ENCODE measurements at regions not wholly inside any gene's neighbourhood (a gene's known extent, or its start where the extent isn't known, plus 50 kb on each side); places are given as distances from the start of the nearest gene placed in this dataset.

DNA sequence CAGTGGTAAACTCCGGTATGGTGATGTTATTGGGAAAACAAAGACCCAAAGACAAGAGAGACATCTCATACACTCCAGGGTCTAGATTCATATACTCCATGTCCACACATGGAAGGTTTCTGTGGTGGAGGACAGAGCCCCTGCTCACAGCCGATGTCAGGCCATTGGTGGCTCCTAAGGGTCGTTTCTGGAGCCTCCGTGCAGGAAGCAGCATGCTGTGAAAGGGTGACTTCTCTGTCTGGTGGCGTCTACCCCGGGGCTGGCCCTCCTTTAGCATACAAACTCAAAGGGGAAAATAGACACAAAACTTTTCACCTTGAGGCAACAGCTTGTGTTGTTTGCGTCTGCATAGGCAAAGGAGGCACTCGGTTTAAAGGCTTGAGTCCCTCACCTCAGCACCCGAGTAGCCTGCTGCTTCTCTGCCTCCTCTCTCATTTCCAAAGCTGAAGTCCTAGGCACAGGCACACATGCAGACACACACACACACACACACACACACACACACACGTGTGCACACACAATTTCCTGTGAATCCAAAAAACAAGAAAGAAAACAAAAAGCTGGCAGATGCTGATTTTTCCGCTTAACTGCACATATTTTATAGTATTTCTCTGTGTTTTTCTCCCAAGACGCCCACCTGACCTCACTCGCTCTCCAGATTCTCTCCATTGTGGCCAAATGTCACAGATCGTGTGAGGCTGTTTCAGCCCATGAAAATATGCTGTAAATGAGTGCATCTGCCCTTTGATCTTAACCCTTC lies 601.4 kb upstream of the MGMT start:
- DNase-seq, result no peak

DNA sequence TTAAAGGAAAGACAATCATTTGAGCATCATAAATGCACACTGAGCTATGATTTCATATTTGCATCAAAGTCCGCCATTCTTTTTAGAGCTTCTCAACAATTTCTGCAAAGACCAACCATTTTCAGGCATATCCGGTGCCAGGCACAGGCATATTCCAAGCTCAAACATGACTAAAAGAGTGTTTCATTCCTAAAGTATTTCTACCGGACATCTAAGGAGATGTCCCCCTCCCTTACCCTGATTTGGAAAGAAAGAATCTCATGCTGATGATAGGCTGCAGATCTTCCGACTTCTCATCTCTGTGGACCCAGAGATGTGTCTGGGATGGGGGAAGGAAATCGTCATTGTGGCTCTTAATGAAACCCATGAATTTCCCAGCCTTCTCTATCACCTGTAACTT lies 600.5 kb upstream of the MGMT start:
- DNase-seq, result no peak

DNA sequence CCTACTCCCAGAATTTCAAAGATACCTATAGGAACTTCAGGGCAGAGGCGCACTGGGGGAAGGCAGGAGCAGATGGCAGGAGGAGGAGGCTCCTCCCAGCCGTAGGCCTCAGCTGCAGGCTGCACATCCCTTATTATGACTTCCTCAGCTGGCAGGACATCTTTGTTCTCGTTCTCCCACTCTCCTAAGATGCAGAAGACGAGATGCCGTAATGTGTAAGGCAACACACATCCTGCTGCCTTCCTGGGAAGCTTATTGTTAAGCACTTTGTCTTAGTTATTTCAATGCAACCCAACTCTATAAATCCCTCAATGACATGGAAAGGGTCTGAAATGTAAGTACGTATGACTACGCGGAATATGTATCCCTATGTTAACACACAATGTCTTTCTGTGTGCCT lies 599.8 kb upstream of the MGMT start:
- no peak for DNase-seq

DNA sequence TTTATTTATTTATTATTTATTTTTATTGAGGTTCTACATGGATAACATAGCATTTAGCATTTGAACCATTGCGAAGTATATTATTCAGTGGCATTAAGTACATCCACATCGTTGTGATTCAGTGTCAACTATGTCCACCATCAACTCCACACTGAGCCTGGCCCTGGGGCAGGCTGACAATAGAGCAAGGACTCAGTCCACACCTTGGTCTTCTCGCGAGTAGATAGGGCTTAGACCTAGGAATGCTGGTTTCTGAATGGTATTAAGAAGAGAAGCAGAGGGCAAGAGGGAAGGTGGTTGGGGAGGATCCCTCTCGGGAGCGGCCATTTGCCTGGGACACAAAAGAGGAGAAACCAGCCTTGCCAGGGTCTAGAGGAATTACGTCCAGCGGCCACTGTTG lies 599.2 kb upstream of the MGMT start:
- DNase-seq, result no peak

DNA sequence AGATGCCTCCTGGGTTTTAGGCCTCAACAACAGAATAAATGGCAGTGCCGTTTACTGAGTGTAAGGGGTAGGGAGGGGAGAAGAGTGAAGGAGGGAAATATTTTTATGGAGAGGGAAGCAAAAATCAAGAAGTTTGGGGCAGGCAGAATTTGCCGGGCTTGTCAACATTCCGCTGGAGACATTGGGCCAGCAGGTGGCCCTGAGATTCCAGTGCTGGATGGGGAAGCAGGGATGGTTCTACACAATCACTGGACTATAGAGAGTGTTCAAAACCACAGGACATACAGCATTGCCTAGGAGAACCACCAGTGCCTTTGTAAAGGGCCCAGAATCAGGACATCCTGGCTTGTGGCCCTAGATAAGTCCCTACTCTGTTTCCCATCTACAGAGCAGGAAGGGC lies 598.6 kb upstream of the MGMT start:
- DNase-seq, result no peak

DNA sequence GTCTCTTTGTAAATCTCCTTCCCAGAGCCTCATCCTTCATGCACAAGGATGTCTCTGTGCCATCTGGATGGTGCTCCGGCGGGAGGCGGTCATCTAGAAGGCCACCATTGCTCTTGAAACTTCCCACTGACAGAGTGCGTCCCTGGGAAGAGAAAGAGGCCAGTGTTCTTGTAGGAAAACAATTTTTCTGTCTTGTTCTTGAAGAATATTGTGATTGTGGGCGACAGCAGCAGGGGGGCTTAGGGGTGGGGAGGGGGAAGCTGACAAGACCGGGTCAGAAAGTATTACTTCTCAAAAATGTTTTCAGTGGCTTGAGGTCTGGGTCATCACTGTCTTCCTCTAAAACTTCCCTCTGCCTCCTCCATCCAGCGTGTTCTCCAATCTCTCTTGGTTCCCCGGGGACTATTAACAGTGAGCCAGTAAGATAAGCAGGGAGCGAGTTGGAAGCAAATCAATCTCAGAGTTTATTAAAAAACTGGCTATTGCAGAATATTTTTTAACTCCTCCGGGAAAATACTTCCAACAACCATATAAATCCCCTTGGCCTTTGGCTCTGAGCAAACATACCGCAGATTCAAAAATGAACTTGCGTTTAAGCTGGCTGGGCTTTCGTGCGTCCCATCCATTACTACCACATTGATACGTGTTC lies 597.8 kb upstream of the MGMT start:
- no peak for DNase-seq

DNA sequence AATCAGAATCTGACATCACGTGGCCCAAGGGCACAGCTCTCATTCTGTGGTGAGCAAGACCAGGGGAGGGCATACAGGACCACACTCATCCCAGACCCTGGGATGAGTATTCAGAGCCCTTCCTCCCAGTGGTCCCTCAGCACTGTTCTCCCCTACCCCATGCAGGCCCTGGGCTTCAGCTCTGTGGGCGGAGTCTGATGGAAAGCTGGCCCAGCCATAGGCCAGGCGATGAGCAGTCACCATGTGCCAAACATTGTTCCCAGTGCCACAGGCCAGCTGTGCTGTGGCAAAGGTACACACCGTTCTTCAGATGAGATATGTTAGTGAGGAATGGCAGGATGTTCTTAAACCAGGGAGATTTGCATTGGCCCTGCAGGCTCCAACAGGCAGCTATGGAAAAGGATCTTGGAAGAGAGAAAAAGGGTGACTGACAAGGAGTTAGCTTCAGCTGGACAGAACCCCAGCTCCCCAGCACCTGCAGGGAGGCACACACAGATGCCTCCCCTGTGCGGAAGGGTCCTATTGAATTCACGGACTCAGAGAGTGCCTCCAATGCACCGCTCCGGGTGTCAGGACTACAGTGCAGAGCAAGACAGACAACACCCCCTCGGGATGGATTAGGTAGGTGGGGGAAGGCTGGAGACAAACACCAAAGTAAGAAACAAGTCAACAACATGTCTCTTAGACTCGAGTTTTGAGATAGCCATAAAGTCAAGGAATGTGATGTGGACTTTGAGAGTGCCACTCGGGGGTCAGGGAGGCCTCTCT lies 596.0 kb upstream of the MGMT start:
- DNase-seq, result no peak

DNA sequence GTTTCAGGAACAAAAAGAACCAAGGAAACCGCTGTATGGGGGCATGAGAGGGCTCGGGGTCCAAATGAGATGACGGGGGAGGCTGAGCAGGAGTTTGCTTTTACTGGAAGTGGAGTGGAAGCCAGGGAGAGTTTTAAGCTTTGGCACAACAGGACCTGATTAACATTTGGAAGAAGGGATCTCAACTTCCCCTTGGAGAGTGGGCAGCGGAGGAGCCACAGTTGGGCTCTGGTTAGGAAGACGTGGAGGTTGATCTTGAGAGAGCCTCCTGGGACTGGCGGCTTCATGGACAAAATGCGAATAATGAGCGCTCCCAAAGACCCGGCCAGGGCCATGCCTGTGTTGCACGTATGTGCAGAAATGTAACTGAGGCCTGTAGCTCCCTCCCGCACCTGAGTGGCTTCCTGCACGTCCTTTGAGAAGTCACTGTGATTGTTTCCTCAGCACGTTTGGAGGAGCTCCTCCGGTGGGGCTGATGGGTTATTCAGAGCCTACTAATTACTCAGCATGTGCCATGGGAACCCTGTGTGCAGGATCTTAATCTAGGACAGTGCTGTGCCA lies 595.3 kb upstream of the MGMT start:
- DNase-seq, result no peak

DNA sequence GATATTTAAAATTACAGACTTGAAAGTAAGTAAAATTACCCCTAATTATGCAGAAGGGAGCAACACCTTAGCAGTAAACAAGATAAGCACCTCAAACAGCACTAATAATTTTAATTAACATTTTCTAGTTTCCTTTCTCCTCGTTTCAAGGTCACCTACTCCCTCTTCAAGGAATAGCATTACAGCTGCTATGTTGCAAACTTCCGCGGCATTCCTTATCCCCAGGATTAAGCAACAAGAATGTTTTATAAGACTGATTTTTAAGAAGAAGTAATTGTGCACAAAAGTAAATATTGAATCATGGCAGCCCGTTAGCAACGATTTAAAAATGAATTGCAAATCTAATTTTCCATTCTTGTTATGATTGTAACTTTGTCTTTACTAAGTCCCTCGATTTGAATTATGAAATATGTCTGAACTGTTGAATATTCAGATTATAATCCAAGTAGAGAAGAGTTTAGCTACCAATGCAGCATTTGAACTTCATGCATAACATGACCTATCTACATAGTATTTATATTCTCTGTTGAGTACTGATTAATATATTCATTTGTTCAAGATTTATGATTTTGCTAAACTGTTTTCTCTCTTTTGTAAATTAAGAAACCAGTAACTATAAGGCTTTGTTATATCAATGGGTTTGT lies 593.5 kb upstream of the MGMT start:
- DNase-seq, result no peak

DNA sequence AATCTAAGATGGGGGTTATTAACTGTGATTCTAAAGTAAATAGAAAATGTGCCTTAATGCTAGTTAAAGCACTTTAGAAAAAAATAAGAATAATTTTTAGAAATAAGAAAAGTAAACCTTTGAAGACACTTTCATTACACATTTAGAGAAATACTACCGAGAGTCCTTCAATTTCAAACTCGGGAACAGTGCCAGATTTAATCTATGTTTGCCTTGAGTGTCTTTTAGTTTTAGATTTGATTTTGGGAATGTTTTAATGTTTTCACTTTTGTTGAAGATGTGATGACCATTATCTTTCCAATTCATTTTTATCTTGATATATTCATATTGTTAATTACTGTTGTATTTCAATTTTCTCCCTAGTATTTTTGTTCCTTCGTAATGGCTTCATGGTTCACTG lies 592.7 kb upstream of the MGMT start:
- no peak for DNase-seq

DNA sequence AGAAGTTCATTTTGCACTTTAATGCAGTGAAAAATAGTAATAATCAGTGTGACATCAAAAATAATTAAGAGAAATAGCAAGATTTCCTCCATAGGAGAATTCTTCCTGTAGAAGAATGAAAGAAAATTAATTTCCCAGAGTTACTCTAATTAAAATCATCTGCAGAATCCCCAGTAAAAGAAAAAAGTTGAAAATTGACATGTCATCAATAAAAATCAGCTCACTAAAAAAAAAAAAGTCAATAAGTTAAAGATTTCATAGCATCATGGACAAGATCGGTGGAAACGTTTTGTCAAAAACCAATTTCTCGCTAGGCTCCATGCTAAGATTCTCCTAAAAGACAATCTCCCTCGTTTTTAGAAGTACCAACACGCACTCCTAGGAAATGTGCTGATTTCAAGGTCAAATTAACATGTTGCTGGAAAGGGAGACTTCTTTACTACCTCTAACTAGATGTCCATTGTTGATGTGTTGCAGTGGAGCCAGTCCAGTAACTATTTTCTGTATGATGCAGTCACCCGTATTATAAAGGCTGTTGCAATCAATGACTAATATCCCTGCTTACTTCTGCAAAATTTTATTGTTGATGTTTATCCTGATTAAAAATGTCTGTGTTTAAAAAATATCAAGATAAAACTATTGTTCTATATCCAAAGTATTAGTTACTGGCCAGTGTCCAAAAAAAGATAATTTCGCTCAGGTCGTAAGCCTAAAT lies 591.9 kb upstream of the MGMT start:
- no peak for DNase-seq

DNA sequence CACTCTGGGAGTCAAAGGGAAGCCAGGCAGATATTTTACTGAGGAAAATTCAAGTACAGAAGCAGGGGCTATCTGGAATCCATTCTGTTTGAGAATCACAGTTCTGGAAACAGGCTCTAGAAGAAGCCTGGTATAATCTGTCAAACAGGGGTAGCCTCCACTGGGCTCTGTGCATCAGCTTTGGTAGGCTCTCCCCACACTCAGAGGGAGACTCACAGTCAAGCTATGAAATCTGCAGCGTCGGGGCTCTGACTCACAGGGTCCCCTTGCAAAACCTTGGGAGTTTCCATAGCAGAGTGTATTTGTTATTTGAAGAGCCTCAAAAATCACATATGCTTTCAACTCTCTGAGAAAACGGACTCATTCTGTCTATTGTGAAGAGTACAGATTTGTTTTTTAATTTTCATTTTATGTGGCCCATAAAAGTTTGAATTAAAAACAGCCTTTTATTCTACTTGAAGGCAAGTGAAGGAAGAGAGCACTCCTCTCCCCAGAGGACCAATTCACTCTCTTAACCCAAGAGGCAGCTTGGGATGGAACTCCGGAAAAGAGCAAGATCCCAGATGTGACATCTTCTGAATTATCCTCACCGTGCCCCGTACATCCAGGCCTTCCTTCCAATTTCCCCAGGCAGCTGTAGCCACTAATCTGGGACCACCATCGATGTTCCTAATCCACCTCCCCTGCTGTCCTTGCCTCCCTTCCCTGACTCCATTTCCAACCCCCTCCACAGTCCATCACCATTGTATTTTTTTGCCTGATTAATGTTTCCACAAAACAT lies 590.9 kb upstream of the MGMT start:
- no peak for DNase-seq

DNA sequence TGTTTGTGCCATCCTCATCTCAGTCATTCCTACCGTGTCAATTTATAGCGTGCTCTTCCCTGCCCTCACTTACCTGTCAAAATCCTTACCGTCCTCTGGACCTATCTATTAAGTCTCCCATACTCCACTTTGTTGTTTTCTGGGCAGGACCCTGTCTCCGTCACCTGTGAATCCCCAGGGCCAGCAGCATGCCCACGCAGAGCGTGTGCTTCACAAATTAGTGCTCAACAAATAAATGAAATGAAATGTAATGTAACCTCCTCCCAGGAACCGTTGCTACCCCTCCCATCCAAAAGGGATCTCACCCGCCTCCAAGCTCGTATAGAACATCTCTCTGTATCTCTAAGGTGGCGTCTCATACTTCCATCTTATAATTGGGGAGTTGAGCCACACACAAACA lies 589.9 kb upstream of the MGMT start:
- no peak for DNase-seq

DNA sequence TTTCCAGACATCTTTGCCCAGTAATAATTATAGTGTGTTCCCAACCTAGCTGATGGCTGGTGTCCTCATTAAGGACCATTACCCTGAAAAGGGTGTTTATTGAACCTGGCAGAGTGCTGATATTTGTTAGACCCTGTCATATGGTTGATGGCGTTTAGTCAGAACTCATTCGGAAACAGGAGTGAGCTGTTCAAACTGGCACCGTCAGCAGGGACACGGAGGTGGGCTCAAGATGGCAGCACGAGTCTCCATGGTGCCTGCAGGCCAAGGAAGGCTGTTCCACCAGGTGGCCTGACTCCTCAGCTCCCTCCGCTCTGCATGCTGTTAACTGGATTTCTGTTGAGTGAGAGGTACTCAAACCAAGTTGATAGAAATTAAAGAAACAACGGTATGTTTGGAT lies 589.1 kb upstream of the MGMT start:
- DNase-seq, result no peak

DNA sequence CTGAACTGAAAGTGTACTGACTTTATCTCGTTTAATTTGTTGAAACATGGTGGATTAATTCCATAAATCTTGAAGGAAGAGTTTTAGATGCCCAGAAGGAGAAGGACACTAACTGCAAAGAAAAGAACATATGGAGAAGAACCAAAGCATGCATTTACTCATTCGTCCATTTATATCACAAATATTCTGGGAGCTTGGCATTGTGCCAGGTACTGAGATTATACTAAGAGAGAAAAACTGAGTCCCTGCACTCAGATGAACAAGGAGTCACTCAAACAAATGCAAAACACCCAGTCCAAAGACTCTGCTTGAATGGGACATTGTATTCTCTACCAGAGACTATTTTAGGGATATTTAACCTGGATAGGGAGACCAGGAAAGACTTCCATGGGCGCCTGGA lies 588.0 kb upstream of the MGMT start:
- no peak for DNase-seq

DNA sequence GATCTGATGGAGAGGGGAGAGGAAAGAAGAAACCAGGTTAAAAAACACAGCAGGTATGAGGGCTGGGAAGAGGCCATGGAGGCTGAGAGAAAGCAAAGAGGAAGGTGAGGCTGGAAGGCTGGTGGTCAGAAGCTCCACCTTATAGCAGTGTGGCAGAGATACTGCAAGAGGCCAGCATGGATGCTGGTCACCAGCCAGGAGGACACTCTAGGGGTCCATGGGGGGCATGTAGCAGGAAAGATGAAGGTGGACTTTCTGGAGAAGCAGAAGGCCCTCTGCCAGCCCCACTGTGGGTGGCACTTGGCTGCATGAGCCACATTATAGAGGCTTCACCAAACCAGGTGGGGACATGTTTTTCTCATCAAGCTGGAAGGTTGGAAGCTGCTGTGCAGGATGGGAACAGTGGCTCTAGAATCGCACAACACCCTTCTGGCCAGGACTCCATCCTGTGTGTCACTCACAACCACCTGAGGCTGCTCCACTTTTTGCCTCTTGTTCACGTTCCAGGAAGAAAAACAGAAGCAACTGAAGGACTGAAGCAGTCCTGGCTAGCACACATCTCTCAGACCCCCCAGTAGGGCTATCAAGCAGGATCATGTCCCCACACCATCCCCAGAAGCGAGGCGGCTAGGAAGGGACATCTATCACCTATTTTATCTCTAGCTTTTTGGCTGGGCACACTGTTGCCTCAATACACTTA lies 587.5 kb upstream of the MGMT start:
- no peak for DNase-seq

DNA sequence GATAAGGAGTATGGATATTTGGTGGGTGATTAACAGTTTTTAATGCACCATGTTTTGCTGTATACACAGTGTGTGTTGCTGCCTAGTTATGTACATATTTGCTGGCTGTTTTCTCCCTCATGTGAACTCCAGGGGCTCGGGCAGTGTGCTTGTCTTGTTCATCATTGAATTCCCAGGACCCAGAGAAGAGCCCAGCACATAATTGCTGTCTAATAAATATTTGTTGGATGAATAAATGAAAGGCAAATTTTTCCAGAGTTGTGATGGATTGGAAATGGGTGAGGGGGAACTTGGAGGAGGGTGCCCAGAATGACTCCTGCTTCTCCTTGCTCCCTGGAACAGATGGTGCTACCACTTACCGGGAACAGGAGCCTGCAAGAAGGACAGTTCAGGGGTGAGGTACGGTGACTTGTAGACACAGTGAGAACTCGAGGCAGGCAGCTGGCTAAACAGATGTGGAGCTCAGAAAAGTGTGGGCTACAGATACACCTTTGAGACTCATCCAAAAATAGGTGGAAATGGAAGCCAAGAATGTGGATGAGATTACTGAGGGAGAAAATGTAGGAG lies 586.8 kb upstream of the MGMT start:
- DNase-seq, result no peak

DNA sequence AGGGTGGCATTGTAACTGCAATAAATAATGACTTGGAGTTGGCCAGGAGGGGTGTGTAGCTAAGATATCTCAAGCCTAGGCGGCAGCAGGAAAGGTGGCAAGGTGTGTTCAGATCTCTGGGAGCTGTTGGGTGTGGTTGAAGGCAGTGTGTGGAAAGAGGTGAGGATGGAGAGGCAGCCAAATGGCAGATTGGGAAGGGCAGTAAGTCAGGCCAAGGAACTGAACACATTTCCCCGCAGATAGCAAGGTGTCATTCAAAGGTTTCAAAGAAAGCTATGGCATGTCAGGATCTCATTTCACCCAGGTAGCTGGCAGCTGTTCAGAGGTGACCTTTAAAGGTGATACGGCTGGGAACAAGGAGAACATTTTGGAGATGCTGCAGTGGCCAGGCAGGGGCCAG lies 586.0 kb upstream of the MGMT start:
- DNase-seq, result no peak

DNA sequence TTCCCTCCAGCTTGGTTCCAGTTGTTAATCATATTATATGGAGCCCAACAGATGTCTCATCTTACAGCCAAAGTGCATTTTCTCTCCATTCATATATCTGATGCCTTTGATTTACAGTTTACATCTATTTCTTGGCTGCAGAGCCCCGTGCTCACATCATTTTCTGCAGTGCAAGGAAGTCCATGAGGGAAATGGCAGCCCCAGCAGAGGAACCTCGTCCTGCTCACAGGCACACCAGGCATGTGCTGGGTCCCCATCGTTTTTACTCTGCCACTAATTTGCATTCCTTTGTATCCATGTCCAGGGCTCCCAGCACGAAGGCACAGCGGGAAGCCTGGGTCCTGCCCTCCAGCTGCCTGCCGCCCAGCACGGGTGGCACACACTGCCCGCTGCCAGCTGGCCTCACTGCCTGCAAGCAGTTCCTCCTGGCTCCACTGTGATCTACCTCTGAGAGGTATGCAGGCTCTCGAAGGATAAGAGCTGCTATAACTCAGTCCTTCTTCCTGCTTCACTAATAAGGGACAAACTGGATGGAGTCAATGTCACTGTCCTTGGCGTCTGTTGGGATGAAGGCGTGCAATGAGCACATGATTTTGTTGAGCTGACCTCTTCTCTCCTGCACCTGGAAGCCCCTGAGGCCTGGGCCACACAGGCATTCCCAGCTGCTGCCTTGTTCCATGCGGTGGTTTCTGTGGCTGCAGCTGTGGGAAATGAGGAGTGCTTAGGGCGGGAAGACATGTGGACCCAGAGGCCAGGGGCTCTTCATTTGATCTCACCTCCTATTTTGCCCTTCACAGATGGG lies 583.6 kb upstream of the MGMT start:
- no peak for DNase-seq

DNA sequence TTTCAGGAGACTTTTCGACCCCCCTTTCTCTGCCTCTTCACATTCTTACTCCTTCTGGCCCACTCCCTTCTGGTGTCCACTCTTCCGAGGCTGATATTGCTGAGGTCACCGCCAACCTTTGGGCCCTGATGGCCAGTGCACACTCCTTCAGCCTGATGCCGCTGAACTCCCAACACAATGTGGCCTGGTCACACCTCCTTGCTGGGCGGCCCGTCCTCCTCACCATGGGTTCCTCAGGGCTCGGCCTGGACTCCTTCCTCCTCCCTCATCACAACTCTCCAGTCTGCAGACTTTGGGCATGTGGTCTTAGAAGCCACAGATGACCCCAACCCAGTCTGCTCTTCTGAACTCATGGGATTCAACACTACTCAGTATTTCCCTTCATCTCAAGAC lies 583.0 kb upstream of the MGMT start:
- DNase-seq, result no peak

All from RPMI8226 (cell line).